ENCODE measurements at regions not wholly inside any gene's neighbourhood (a gene's known extent, or its start where the extent isn't known, plus 50 kb on each side); places are given as distances from the start of the nearest gene placed in this dataset.

DNA sequence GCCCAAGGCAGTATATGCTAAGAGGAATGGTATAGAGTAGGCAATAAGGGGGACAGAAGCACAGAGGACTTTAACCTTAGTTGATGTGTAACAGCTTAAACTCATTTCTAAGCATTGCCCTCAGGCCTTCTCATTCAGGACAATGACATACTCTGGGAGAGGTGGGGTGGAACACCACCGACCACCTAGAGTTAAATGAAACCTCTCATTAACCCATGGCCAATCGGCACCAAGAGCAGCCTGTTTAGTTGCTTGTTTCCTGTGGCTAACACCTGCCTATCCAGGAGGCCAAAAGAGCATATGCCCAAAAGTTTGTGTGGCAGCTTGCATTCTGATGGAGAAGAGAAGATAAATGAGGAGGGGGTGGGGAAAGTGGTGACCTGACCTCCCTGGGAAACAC is 50.0 kb downstream of the PABIR2 start:
- Histone ChIP-seq H3K27ac (ENCODE audit: low read depth, low read length) (no peak overlapping the region), H3K4me1 (ENCODE audit: control insufficient read depth, insufficient read depth, low read length) (no peaks in the 10 kb centered on the region; the same call in 1 of the 2 replicates), H3K36me3 (ENCODE audit: control insufficient read depth, insufficient read depth, low read length) (no peaks in the 10 kb centered on the region), H3K27me3 (ENCODE audit: control insufficient read depth, insufficient read depth, low read length) (no peaks in the 10 kb centered on the region; the same call in 1 of the 2 replicates), H3K9me3 (ENCODE audit: control insufficient read depth, insufficient read depth, low read length) (no peaks in the 10 kb centered on the region), H3K9ac (ENCODE audit: low read depth, low read length) (no peak overlapping the region), H3K4me3 (ENCODE audit: low read depth, low read length) (no peak overlapping the region)

DNA sequence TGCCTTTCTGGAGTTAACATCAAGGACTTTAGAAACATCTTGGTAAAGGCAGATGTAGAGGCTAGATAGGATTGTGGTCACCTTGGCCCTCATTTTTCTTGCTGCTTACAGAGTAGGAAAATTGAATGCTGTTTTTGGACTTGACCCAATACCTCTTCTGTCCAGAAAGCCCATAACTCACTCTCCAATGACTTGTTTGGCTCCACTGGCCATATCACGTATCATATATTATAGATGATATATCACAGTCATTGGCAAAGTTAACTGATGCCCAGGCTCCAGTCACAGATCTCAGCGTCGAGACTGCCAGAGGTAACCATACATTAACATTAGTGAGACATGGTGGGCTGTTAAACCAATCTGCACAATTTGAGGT is 50.6 kb downstream of the PABIR2 start:
- Histone ChIP-seq H3K9me3 (ENCODE audit: control insufficient read depth, insufficient read depth, low read length) (no peaks in the 10 kb centered on the region), H3K27ac (ENCODE audit: low read depth, low read length) (no peak overlapping the region), H3K4me3 (ENCODE audit: low read depth, low read length) (no peak overlapping the region), H3K4me1 (ENCODE audit: control insufficient read depth, insufficient read depth, low read length) (no peaks in the 10 kb centered on the region; the same call in 1 of the 2 replicates), H3K27me3 (ENCODE audit: control insufficient read depth, insufficient read depth, low read length) (no peaks in the 10 kb centered on the region; the same call in 1 of the 2 replicates), H3K9ac (ENCODE audit: low read depth, low read length) (no peak overlapping the region), H3K36me3 (ENCODE audit: control insufficient read depth, insufficient read depth, low read length) (no peaks in the 10 kb centered on the region)

DNA sequence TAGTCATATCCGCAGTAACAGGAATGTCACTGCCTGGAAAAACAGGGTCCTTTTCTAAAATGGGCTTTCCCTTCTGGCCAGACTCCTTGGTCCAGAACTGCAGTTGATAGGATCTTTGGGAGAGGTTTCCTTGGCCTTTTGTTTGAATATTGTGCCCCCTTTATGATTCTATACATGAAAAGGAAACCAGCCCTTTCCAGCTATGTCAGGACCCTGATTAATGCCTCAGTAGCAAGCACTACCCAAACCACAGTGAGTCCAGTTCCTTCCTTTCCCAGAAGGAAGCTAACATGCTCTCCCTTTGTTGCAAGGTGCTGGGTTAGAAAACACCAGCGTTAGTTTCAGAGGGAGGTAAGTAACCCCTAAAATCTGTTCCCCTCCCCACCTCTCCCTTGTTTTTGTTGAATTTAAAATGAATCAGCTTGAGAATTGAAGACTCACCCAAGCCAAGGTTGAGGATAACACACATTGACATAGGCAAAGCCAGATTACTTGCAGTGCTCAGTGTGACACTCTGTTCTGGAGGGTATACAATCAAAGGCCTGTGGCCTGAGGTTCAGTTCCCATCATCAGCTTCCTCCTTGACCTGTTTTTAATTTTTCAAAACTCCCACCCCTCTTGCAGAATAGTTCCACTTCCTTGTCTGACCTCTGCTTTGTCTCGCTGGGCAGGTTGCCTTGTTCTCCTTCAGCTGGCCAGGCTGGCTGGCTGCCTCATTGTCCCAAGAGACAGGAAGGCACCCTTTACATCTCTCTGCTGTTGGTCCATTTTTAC is 51.2 kb downstream of the PABIR2 start:
- Histone ChIP-seq H3K9me3 (ENCODE audit: control insufficient read depth, insufficient read depth, low read length) (no peaks in the 10 kb centered on the region), H3K27ac (ENCODE audit: low read depth, low read length) (no peak overlapping the region)

GRCh38 chrX:134743091-134743490 is 53.9 kb downstream of the PABIR2 start:
- no peaks in the 10 kb centered on the region for H3K9me3 ChIP-seq (ENCODE audit: control insufficient read depth, insufficient read depth, low read length)
- H3K4me1 ChIP-seq (ENCODE audit: control insufficient read depth, insufficient read depth, low read length), result peaks cover 9% of the 10 kb centered on the region
- H3K9ac ChIP-seq (ENCODE audit: low read depth, low read length), result no peak overlapping the region
- H3K36me3 ChIP-seq (ENCODE audit: control insufficient read depth, insufficient read depth, low read length), result no peaks in the 10 kb centered on the region
- no peaks in the 10 kb centered on the region; the same call in 1 of the 2 replicates for H3K27me3 ChIP-seq (ENCODE audit: control insufficient read depth, insufficient read depth, low read length)
- H3K4me3 ChIP-seq (ENCODE audit: low read depth, low read length), result no peak overlapping the region
- no peak overlapping the region for H3K27ac ChIP-seq (ENCODE audit: low read depth, low read length)

More for the DNA sequence above, 51.2 kb downstream of the PABIR2 start:
- H3K9ac ChIP-seq (ENCODE audit: low read depth, low read length), result no peak overlapping the region
- H3K36me3 ChIP-seq (ENCODE audit: control insufficient read depth, insufficient read depth, low read length), result no peaks in the 10 kb centered on the region
- H3K4me1 ChIP-seq (ENCODE audit: control insufficient read depth, insufficient read depth, low read length), result no peaks in the 10 kb centered on the region; the same call in 1 of the 2 replicates
- no peak overlapping the region for H3K4me3 ChIP-seq (ENCODE audit: low read depth, low read length)
- H3K27me3 ChIP-seq (ENCODE audit: control insufficient read depth, insufficient read depth, low read length), result no peaks in the 10 kb centered on the region; the same call in 1 of the 2 replicates

DNA sequence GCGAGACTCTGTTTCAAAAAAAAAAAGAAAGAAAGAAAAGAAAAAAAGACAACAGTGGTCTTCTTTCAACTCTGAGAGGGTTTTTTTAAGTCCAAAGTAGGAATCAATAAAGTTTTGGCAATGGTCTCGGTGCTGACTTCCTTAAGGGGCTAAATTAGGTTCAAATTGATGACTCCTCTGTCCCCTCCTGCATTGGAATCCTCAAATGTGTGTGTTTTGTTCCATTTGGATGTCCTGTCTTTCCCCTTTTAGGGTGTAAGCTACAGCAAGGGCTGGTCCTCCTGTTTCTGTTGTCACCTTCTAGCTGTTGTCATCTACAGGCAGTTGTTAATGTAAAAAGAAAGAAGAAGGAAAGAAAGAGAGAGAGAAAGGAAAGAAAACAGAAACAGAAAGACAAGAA is 54.4 kb downstream of the PABIR2 start:
- no peak overlapping the region for H3K27ac ChIP-seq (ENCODE audit: low read depth, low read length)
- H3K4me1 ChIP-seq (ENCODE audit: control insufficient read depth, insufficient read depth, low read length), result peaks cover 13% of the 10 kb centered on the region
- H3K9ac ChIP-seq (ENCODE audit: low read depth, low read length), result no peak overlapping the region
- H3K36me3 ChIP-seq (ENCODE audit: control insufficient read depth, insufficient read depth, low read length), result no peaks in the 10 kb centered on the region
- H3K27me3 ChIP-seq (ENCODE audit: control insufficient read depth, insufficient read depth, low read length), result no peaks in the 10 kb centered on the region; the same call in 1 of the 2 replicates
- H3K9me3 ChIP-seq (ENCODE audit: control insufficient read depth, insufficient read depth, low read length), result no peaks in the 10 kb centered on the region
- H3K4me3 ChIP-seq (ENCODE audit: low read depth, low read length), result no peak overlapping the region

GRCh38 chrX:134741746-134742145 is 55.3 kb downstream of the PABIR2 start:
- H3K4me1 ChIP-seq (ENCODE audit: control insufficient read depth, insufficient read depth, low read length), result peaks cover 13% of the 10 kb centered on the region
- no peak overlapping the region for H3K4me3 ChIP-seq (ENCODE audit: low read depth, low read length)
- H3K9me3 ChIP-seq (ENCODE audit: control insufficient read depth, insufficient read depth, low read length), result no peaks in the 10 kb centered on the region
- H3K9ac ChIP-seq (ENCODE audit: low read depth, low read length), result no peak overlapping the region
- H3K27ac ChIP-seq (ENCODE audit: low read depth, low read length), result no peak overlapping the region
- peaks cover 4% of the 10 kb centered on the region; the same call in 1 of the 2 replicates for H3K27me3 ChIP-seq (ENCODE audit: control insufficient read depth, insufficient read depth, low read length)
- no peaks in the 10 kb centered on the region for H3K36me3 ChIP-seq (ENCODE audit: control insufficient read depth, insufficient read depth, low read length)

DNA sequence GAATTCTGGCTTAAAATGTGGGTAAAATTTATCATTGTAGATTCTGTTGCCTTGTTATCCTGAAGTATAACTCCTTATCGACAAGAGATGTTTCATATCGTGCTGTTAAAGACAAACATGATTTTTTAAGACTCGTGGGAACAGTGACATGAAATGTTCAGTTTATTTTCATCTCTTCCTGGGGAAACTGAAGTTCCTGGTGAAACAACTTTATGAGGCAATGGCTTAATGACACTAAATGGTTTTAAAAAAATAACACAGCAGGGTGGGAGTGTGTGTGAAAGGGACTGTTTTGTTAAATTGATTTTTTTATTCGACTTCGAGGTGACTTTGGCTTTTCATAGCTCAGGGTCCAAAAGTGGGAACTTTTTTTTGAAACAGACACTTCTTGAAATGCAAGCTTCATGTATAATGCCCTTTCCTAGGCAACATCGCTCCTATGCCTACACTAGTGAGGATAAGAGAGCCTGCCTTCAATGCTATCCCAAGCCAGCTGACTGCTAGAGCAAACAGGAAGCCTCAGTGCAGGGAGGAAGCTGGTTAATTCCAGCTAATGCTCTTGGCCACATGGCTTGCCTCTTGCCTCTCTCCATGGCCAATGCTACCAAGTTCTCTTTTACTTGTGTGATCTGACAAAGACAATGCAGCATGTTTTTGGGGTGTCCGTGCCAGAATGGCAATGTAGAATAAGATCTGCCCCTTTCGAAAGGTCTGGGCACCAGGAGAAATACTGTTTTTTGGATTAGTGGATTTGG is 57.8 kb downstream of the PABIR2 start:
- no peak overlapping the region for H3K27ac ChIP-seq (ENCODE audit: low read depth, low read length)
- no peak overlapping the region for H3K9ac ChIP-seq (ENCODE audit: low read depth, low read length)
- peaks cover 24% of the 10 kb centered on the region for H3K4me1 ChIP-seq (ENCODE audit: control insufficient read depth, insufficient read depth, low read length)
- H3K27me3 ChIP-seq (ENCODE audit: control insufficient read depth, insufficient read depth, low read length), result peaks cover 4% of the 10 kb centered on the region; the same call in 1 of the 2 replicates
- no peaks in the 10 kb centered on the region for H3K36me3 ChIP-seq (ENCODE audit: control insufficient read depth, insufficient read depth, low read length)
- H3K4me3 ChIP-seq (ENCODE audit: low read depth, low read length), result no peak overlapping the region
- H3K9me3 ChIP-seq (ENCODE audit: control insufficient read depth, insufficient read depth, low read length), result no peaks in the 10 kb centered on the region

GRCh38 chrX:134738445-134738844 is 58.6 kb downstream of the PABIR2 start:
- Histone ChIP-seq H3K27me3 (ENCODE audit: control insufficient read depth, insufficient read depth, low read length) (peaks cover 4% of the 10 kb centered on the region; the same call in 1 of the 2 replicates), H3K4me3 (ENCODE audit: low read depth, low read length) (no peak overlapping the region), H3K4me1 (ENCODE audit: control insufficient read depth, insufficient read depth, low read length) (peaks cover 27% of the 10 kb centered on the region), H3K9me3 (ENCODE audit: control insufficient read depth, insufficient read depth, low read length) (no peaks in the 10 kb centered on the region), H3K36me3 (ENCODE audit: control insufficient read depth, insufficient read depth, low read length) (no peaks in the 10 kb centered on the region), H3K27ac (ENCODE audit: low read depth, low read length) (no peak overlapping the region), H3K9ac (ENCODE audit: low read depth, low read length) (no peak overlapping the region)

GRCh38 chrX:134737721-134738369 is 59.2 kb downstream of the PABIR2 start:
- Histone ChIP-seq H3K4me3 (ENCODE audit: low read depth, low read length) (no peak overlapping the region), H3K27ac (ENCODE audit: low read depth, low read length) (no peak overlapping the region), H3K9ac (ENCODE audit: low read depth, low read length) (no peak overlapping the region), H3K27me3 (ENCODE audit: control insufficient read depth, insufficient read depth, low read length) (peaks cover 4% of the 10 kb centered on the region; the same call in 1 of the 2 replicates), H3K36me3 (ENCODE audit: control insufficient read depth, insufficient read depth, low read length) (no peaks in the 10 kb centered on the region), H3K4me1 (ENCODE audit: control insufficient read depth, insufficient read depth, low read length) (peaks cover 27% of the 10 kb centered on the region), H3K9me3 (ENCODE audit: control insufficient read depth, insufficient read depth, low read length) (no peaks in the 10 kb centered on the region)

GRCh38 chrX:134737061-134737460 is 59.9 kb downstream of the PABIR2 start:
- H3K27me3 ChIP-seq (ENCODE audit: control insufficient read depth, insufficient read depth, low read length), result peaks cover 4% of the 10 kb centered on the region; the same call in 1 of the 2 replicates
- H3K4me1 ChIP-seq (ENCODE audit: control insufficient read depth, insufficient read depth, low read length), result peaks cover 27% of the 10 kb centered on the region
- no peak overlapping the region for H3K9ac ChIP-seq (ENCODE audit: low read depth, low read length)
- H3K36me3 ChIP-seq (ENCODE audit: control insufficient read depth, insufficient read depth, low read length), result no peaks in the 10 kb centered on the region
- H3K27ac ChIP-seq (ENCODE audit: low read depth, low read length), result no peak overlapping the region
- H3K4me3 ChIP-seq (ENCODE audit: low read depth, low read length), result no peak overlapping the region
- H3K9me3 ChIP-seq (ENCODE audit: control insufficient read depth, insufficient read depth, low read length), result no peaks in the 10 kb centered on the region

Measured in HUES48 (cell line).